PC-3 (cell line): ENCODE measurements at regions not wholly inside any gene's neighbourhood (a gene's known extent, or its start where the extent isn't known, plus 50 kb on each side); places are given as distances from the start of the nearest gene placed in this dataset.

Experiments used
- ATAC-seq: fragments of 200-7000 bp; cut with Tn5 transposase; 2 replicates; pipeline ENCODE4 v1.9.1; 2020; ENCODE audit warnings: mild to moderate bottlenecking, moderate library complexity
- BruUV-seq: library from RNA; stranded (reverse); fragments of 400-500 nt; replicated peaks from 2 replicates; lab custom pipeline; 2021; lab: Mats Ljungman, UMichigan
- CTCF ChIA-PET: fragments of 300-600 bp; sonication (Branson Sonifier 250); formaldehyde crosslinking; loops from one replicate; lab custom pipeline; 2022; ENCODE audit warnings: antibody characterized with exemption; lab: Charles Lee
- POLR2A ChIA-PET: fragments of 300-600 bp; sonication (Branson Sonifier 250); formaldehyde crosslinking; loops from one replicate; lab custom pipeline; 2022; ENCODE audit warnings: antibody characterized with exemption; ENCODE audit not compliant: unreplicated experiment; lab: Charles Lee
- DNase-seq: peaks from one replicate; pipeline ENCODE4 v3.0.0-alpha.2; 2015
- H2AFZ ChIP-seq: fragments of 300-600 bp; sonication (generic); 2 replicates; pipeline ENCODE4 v1.6.0; 2016; ENCODE audit warnings: antibody characterized with exemption, low read length
- H3F3A ChIP-seq: fragments of 300-600 bp; sonication (generic); one replicate; pipeline ENCODE4 v1.6.0; 2017; ENCODE audit warnings: antibody characterized with exemption, low read length, control low read depth, mild to moderate bottlenecking; ENCODE audit not compliant: unreplicated experiment
- H3K27ac ChIP-seq: fragments of 300-600 bp; sonication (generic); 2 replicates; pipeline ENCODE4 v1.5.1; 2016; ENCODE audit warnings: mild to moderate bottlenecking, low read length
- H3K27me3 ChIP-seq: fragments of 300-600 bp; sonication (generic); 2 replicates; pipeline ENCODE4 v1.6.1; 2016; ENCODE audit warnings: low read length, mixed read lengths
- H3K36me3 ChIP-seq: fragments of 300-600 bp; sonication (generic); 2 replicates; pipeline ENCODE4 v1.6.1; 2016; ENCODE audit warnings: low read depth, mixed run types, low read length, mixed read lengths
- H3K4me1 ChIP-seq: fragments of 300-600 bp; sonication (generic); 2 replicates; pipeline ENCODE4 v1.5.1; 2016; ENCODE audit warnings: low read length; ENCODE audit not compliant: insufficient read depth
- H3K4me2 ChIP-seq: fragments of 300-600 bp; sonication (generic); 2 replicates; pipeline ENCODE4 v1.6.0; 2016; ENCODE audit warnings: low read length
- H3K4me3 ChIP-seq: fragments of 300-600 bp; sonication (generic); 2 replicates; pipeline ENCODE4 v1.5.1; 2016; ENCODE audit warnings: mild to moderate bottlenecking, low read length, mixed read lengths
- H3K79me2 ChIP-seq: fragments of 300-600 bp; sonication (generic); 2 replicates; pipeline ENCODE4 v1.6.1; 2017; ENCODE audit warnings: low read length, mixed read lengths
- H3K9ac ChIP-seq: fragments of 300-600 bp; sonication (generic); 2 replicates; pipeline ENCODE4 v1.6.0; 2016; ENCODE audit warnings: mild to moderate bottlenecking, low read length
- H3K9me2 ChIP-seq: fragments of 300-600 bp; sonication (generic); replicated peaks from 2 replicates; pipeline ENCODE4 v1.6.1; 2016; ENCODE audit warnings: mixed run types, low read length, mixed read lengths
- H3K9me3 ChIP-seq: fragments of 300-600 bp; sonication (generic); 2 replicates; pipeline ENCODE4 v1.6.1; 2016; ENCODE audit warnings: low read length, mixed read lengths
- H4K20me1 ChIP-seq: fragments of 300-600 bp; sonication (generic); 2 replicates; pipeline ENCODE4 v1.6.1; 2016; ENCODE audit warnings: low read length, mixed read lengths
- EZH2 ChIP-seq: fragments of 300-600 bp; sonication (generic); IDR thresholded peaks from one replicate; pipeline ENCODE4 v1.6.1; 2017; ENCODE audit warnings: antibody characterized with exemption, mild to moderate bottlenecking, low read length; ENCODE audit not compliant: unreplicated experiment
- EZH2phosphoT487 ChIP-seq: fragments of 300-600 bp; sonication (generic); IDR thresholded peaks from 2 replicates; pipeline ENCODE4 v1.6.1; 2018; ENCODE audit warnings: mild to moderate bottlenecking, antibody characterized with exemption, low read length, borderline replicate concordance
- intact Hi-C: fragments of 100-400 bp; cut with micrococcal nuclease; formaldehyde crosslinking; loops from 2 replicates; pipeline ENCODE4 v1.9.0; 2023
- TF ChIP-seq, protein P1 (sequence below): fragments of 300-600 bp; sonication (generic); conservative IDR thresholded peaks from 2 replicates; pipeline ENCODE4 v1.5.1; 2017; ENCODE audit warnings: antibody characterized with exemption, low read depth, mild to moderate bottlenecking, low read length

DNA sequence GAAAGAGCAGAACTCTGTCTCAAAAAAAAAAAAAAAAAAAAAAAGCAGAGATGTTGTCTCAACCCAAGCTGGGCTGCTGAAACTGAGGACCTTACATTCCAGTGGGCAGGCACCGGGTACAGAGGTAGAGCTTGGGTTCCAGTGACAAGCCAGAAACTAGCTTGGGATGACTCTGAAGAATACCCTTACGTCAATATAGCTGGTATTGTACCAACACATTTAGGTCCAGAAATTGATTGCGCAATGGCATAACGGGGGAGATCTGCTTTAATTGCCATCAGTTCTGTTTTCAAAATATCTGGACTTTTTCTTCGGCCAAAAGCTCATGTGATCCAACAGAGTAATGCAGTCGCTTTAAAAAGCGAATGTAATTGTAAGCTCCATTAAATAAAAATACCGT is 103.1 kb upstream of the UBL3 start:
- Histone ChIP-seq H4K20me1 (no peaks in the 10 kb centered on the region), H3F3A (no peaks in the 10 kb centered on the region), H3K79me2 (no peaks in the 10 kb centered on the region), H3K9me3 (no peaks in the 10 kb centered on the region), H3K27me3 (peaks cover 7% of the 10 kb centered on the region; the same call in 1 of the 2 replicates), H3K9ac (no peak overlapping the region), H3K4me2 (no peak overlapping the region), H3K4me3 (no peak overlapping the region), H2AFZ (no peak overlapping the region), H3K27ac (no peak overlapping the region), H3K4me1 (no peaks in the 10 kb centered on the region), H3K9me2 (no peaks in the 10 kb centered on the region), H3K36me3 (no peaks in the 10 kb centered on the region)
- DNase-seq (no peak), ATAC-seq (no peak)
- CTCF ChIA-PET = no interaction called here
- no TSS peak for BruUV-seq
- intact Hi-C loops = no loop called here
- TF ChIP-seq EZH2phosphoT487 (no peak), EZH2 (no peak)
- TF ChIP-seq, protein P1, sequence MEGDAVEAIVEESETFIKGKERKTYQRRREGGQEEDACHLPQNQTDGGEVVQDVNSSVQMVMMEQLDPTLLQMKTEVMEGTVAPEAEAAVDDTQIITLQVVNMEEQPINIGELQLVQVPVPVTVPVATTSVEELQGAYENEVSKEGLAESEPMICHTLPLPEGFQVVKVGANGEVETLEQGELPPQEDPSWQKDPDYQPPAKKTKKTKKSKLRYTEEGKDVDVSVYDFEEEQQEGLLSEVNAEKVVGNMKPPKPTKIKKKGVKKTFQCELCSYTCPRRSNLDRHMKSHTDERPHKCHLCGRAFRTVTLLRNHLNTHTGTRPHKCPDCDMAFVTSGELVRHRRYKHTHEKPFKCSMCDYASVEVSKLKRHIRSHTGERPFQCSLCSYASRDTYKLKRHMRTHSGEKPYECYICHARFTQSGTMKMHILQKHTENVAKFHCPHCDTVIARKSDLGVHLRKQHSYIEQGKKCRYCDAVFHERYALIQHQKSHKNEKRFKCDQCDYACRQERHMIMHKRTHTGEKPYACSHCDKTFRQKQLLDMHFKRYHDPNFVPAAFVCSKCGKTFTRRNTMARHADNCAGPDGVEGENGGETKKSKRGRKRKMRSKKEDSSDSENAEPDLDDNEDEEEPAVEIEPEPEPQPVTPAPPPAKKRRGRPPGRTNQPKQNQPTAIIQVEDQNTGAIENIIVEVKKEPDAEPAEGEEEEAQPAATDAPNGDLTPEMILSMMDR = no peak
- POLR2A ChIA-PET = no interaction called here

DNA sequence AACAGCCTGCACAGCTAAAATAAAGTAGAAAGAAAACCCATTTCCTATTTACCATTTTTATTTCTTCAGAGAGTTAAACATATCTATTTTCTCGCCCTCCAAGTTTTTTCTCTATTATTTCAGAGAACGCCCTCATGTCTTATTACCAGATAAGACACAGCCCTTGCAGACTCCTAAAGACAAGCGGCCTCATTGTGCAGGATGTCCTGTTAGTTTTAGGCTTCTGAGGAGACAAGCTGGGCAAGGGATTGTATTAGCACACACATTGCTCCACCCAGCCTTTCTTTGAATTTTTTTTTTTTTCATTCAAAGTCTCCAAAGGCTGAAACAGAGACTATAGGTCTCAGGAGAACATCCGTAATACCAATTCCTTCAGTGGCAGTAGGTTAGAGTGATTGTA is 101.8 kb upstream of the UBL3 start:
- Histone ChIP-seq H3K4me1 (no peaks in the 10 kb centered on the region), H3K9me2 (no peaks in the 10 kb centered on the region), H3K27ac (no peak overlapping the region), H3K4me3 (no peak overlapping the region), H3K4me2 (no peak overlapping the region), H3F3A (no peaks in the 10 kb centered on the region), H3K9ac (no peak overlapping the region), H3K79me2 (no peaks in the 10 kb centered on the region), H3K36me3 (no peaks in the 10 kb centered on the region), H3K27me3 (peaks cover 7% of the 10 kb centered on the region; the same call in 1 of the 2 replicates), H2AFZ (no peak overlapping the region), H4K20me1 (no peaks in the 10 kb centered on the region), H3K9me3 (no peaks in the 10 kb centered on the region)
- ATAC-seq (no peak), DNase-seq (no peak)
- ChIA-PET CTCF (no interaction called here), POLR2A (no interaction called here)
- no TSS peak for BruUV-seq
- intact Hi-C loops = no loop called here
- TF ChIP-seq, protein P1 = no peak
- TF ChIP-seq EZH2 (no peak), EZH2phosphoT487 (no peak)

DNA sequence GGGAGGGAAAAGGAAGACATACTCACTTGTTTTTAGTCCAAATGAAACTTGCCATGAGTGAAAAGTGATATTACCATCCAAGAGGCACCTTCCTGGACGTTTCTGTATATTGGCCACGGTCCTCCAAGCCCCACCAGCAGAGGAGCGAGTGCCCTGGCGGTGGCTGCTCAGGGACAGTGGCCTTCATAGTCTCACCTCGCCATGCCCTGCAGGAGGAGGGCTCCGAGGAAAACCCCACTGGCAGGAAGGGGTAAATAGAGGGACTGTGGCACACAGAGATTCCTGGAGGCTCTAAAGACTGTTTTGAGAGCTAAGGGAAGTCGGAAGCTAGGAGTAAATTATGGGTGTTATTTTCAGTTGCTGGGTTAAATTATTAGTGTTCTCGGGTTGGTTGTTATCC is 98.4 kb upstream of the UBL3 start:
- no peak overlapping the region for H3K9ac ChIP-seq
- H3K4me1 ChIP-seq = no peaks in the 10 kb centered on the region
- no peaks in the 10 kb centered on the region for H4K20me1 ChIP-seq
- no peaks in the 10 kb centered on the region for H3F3A ChIP-seq
- ATAC-seq (no peak), DNase-seq (no peak)
- POLR2A ChIA-PET = no interaction called here
- H3K27ac ChIP-seq = no peak overlapping the region
- no TSS peak for BruUV-seq
- no peaks in the 10 kb centered on the region for H3K27me3 ChIP-seq
- TF ChIP-seq EZH2phosphoT487 (no peak), EZH2 (no peak)
- TF ChIP-seq, protein P1 = no peak
- no peaks in the 10 kb centered on the region for H3K9me2 ChIP-seq
- H3K4me3 ChIP-seq = no peak overlapping the region
- intact Hi-C loops = no loop called here
- no peaks in the 10 kb centered on the region for H3K9me3 ChIP-seq
- H3K36me3 ChIP-seq = no peaks in the 10 kb centered on the region
- no peaks in the 10 kb centered on the region for H3K79me2 ChIP-seq
- CTCF ChIA-PET = no interaction called here
- no peak overlapping the region for H2AFZ ChIP-seq
- no peak overlapping the region for H3K4me2 ChIP-seq
